ENCODE measurements at regions not wholly inside any gene's neighbourhood (a gene's known extent, or its start where the extent isn't known, plus 50 kb on each side); places are given as distances from the start of the nearest gene placed in this dataset.

- Histone ChIP-seq H3K4me3 (ENCODE audit: low read length) (no peak overlapping the region), H3K9ac (ENCODE audit: low read length) (no peak overlapping the region), H3K9me3 (ENCODE audit: low read length) (peaks cover 10% of the 10 kb centered on the region), H3K36me3 (ENCODE audit: insufficient read depth, low read length) (no peaks in the 10 kb centered on the region), H3K9me2 (ENCODE audit: insufficient read depth, low read length) (no peaks in the 10 kb centered on the region), H3F3A (ENCODE audit: insufficient read depth, low read length, poor library complexity, severe bottlenecking) (no peaks in the 10 kb centered on the region), H3K79me2 (replicated peaks; ENCODE audit: insufficient read depth, low read length) (no peaks in the 10 kb centered on the region), H3K4me2 (ENCODE audit: low read length) (no peak overlapping the region), H3K27me3 (ENCODE audit: insufficient read depth, low read depth, low read length) (no peaks in the 10 kb centered on the region), H2AFZ (ENCODE audit: low read depth, low read length) (no peak overlapping the region), H4K20me1 (ENCODE audit: insufficient read depth) (no peaks in the 10 kb centered on the region), H3K27ac (ENCODE audit: low read length) (no peak overlapping the region)
- TF ChIP-seq MXI1 (conservative IDR thresholded peaks at IDR 0.05; ENCODE audit: poor library complexity, severe bottlenecking) (no peak), TAF1 (IDR thresholded peaks at IDR 0.05; ENCODE audit: low read depth) (no peak), RAD21 (conservative IDR thresholded peaks at IDR 0.05) (no peak), POLR2AphosphoS5 (IDR thresholded peaks at IDR 0.05) (no peak), EP300 (conservative IDR thresholded peaks at IDR 0.05; ENCODE audit: poor library complexity, severe bottlenecking) (no peak), CTCF (IDR thresholded peaks at IDR 0.05; ENCODE audit: poor library complexity, severe bottlenecking) (no peak), EZH2 (IDR thresholded peaks at IDR 0.05; ENCODE audit: borderline replicate concordance, insufficient read depth, low read length, poor library complexity, severe bottlenecking) (no peak), REST (IDR thresholded peaks at IDR 0.05; ENCODE audit: borderline replicate concordance) (no peak), SMC3 (conservative IDR thresholded peaks at IDR 0.05; ENCODE audit: poor library complexity) (no peak)
Observed at GRCh38 chr1:177891809-177892208, 78.0 kb downstream of the SEC16B start.

- H2AFZ ChIP-seq (ENCODE audit: low read depth, low read length) = no peak overlapping the region
- H3F3A ChIP-seq (ENCODE audit: insufficient read depth, low read length, poor library complexity, severe bottlenecking) = no peaks in the 10 kb centered on the region
- no peaks in the 10 kb centered on the region for H3K9me2 ChIP-seq (ENCODE audit: insufficient read depth, low read length)
- no peak overlapping the region for H3K27ac ChIP-seq (ENCODE audit: low read length)
- no peak overlapping the region for H3K4me3 ChIP-seq (ENCODE audit: low read length)
- no peaks in the 10 kb centered on the region for H4K20me1 ChIP-seq (ENCODE audit: insufficient read depth)
- H3K9me3 ChIP-seq (ENCODE audit: low read length) = peaks cover 10% of the 10 kb centered on the region
- no peaks in the 10 kb centered on the region for H3K79me2 ChIP-seq (replicated peaks; ENCODE audit: insufficient read depth, low read length)
- TF ChIP-seq REST (IDR thresholded peaks at IDR 0.05; ENCODE audit: borderline replicate concordance) (no peak), MXI1 (conservative IDR thresholded peaks at IDR 0.05; ENCODE audit: poor library complexity, severe bottlenecking) (no peak), TAF1 (IDR thresholded peaks at IDR 0.05; ENCODE audit: low read depth) (no peak), POLR2AphosphoS5 (IDR thresholded peaks at IDR 0.05) (no peak), CTCF (IDR thresholded peaks at IDR 0.05; ENCODE audit: poor library complexity, severe bottlenecking) (no peak), EZH2 (IDR thresholded peaks at IDR 0.05; ENCODE audit: borderline replicate concordance, insufficient read depth, low read length, poor library complexity, severe bottlenecking) (no peak), EP300 (conservative IDR thresholded peaks at IDR 0.05; ENCODE audit: poor library complexity, severe bottlenecking) (no peak), RAD21 (conservative IDR thresholded peaks at IDR 0.05) (no peak), SMC3 (conservative IDR thresholded peaks at IDR 0.05; ENCODE audit: poor library complexity) (no peak)
- H3K9ac ChIP-seq (ENCODE audit: low read length) = no peak overlapping the region
- no peaks in the 10 kb centered on the region for H3K36me3 ChIP-seq (ENCODE audit: insufficient read depth, low read length)
- H3K4me2 ChIP-seq (ENCODE audit: low read length) = no peak overlapping the region
- no peaks in the 10 kb centered on the region for H3K27me3 ChIP-seq (ENCODE audit: insufficient read depth, low read depth, low read length)
Observed at GRCh38 chr1:177890479-177890878, 79.4 kb downstream of the SEC16B start.
